SJCRH30 (cell line): ENCODE measurements at regions not wholly inside any gene's neighbourhood (a gene's known extent, or its start where the extent isn't known, plus 50 kb on each side); places are given as distances from the start of the nearest gene placed in this dataset.

Source experiments
- DNase-seq, 2 experiments: peaks; one replicate each; pipeline ENCODE4 v3.0.0-alpha.2; 2015 to 2020
- H3K27ac ChIP-seq: fragments of 250-450 bp; sonication (Bioruptor Pico); 2 replicates; pipeline ENCODE4 v1.5.1; 2020; ENCODE audit warnings: mild to moderate bottlenecking, moderate library complexity
- H3K27me3 ChIP-seq: fragments of 250-450 bp; sonication (Bioruptor Pico); 2 replicates; pipeline ENCODE4 v1.5.1; 2020; ENCODE audit warnings: mild to moderate bottlenecking, moderate library complexity
- H3K36me3 ChIP-seq: fragments of 250-450 bp; sonication (Bioruptor Pico); 2 replicates; pipeline ENCODE4 v1.5.1; 2020; ENCODE audit warnings: mild to moderate bottlenecking, moderate library complexity
- H3K4me1 ChIP-seq: fragments of 250-450 bp; sonication (Bioruptor Pico); 2 replicates; pipeline ENCODE4 v1.5.1; 2020; ENCODE audit warnings: mild to moderate bottlenecking, moderate library complexity
- H3K4me3 ChIP-seq: fragments of 250-450 bp; sonication (Bioruptor Pico); 2 replicates; pipeline ENCODE4 v1.5.1; 2020; ENCODE audit warnings: mild to moderate bottlenecking, moderate library complexity
- H3K9me3 ChIP-seq: fragments of 250-450 bp; sonication (Bioruptor Pico); replicated peaks from 2 replicates; pipeline ENCODE4 v1.5.1; 2020; ENCODE audit warnings: mild to moderate bottlenecking, moderate library complexity

DNA sequence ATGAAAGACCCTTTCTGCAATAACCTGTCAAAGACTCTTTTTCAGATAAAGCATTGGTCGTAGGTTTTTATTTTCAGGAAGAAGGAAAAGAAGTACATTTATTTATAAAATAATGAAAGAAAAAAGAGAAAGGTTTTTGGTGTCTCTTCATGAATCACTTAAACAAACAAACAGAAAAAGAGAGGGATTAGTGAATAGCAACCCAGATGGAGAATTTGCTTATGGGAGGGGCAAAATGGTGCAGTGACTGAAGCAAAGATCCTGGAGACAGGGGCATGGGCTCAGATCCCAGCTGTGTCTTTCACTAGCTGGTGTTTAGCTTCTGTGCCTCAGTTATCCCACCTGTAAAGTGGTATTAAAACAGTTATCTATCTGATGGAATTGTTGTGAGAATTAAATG, 78.6 kb upstream of the PFN2 start:
- no peak overlapping the region for H3K4me3 ChIP-seq
- DNase-seq = no peak
- H3K9me3 ChIP-seq = no peaks in the 10 kb centered on the region
- no peaks in the 10 kb centered on the region for H3K36me3 ChIP-seq
- no peaks in the 10 kb centered on the region for H3K27me3 ChIP-seq
- H3K27ac ChIP-seq = no peak overlapping the region
- H3K4me1 ChIP-seq = no peaks in the 10 kb centered on the region

DNA sequence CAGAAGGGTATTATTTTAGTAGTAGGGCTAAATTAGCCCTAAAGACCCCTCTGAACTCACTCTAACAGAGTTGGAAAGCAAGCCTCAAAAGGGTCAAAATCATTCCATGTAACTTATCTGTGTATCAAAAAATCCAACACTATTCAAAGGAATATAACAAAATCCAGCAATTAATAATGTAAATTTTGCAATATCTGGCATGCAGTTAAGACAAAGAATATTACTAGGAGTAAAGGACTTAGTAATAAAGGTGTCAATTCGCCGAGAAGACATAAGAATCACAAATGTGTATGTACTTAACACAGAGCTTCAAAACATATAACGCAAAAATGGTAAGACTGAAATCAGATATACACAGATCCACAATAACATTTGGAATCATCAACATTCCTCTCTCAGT, 71.2 kb upstream of the PFN2 start:
- H3K27me3 ChIP-seq = no peaks in the 10 kb centered on the region
- H3K4me3 ChIP-seq = no peak overlapping the region
- no peak overlapping the region for H3K27ac ChIP-seq
- no peak for DNase-seq
- peaks cover 3% of the 10 kb centered on the region; the same call in 1 of the 2 replicates for H3K9me3 ChIP-seq
- no peaks in the 10 kb centered on the region for H3K4me1 ChIP-seq
- no peaks in the 10 kb centered on the region for H3K36me3 ChIP-seq

DNA sequence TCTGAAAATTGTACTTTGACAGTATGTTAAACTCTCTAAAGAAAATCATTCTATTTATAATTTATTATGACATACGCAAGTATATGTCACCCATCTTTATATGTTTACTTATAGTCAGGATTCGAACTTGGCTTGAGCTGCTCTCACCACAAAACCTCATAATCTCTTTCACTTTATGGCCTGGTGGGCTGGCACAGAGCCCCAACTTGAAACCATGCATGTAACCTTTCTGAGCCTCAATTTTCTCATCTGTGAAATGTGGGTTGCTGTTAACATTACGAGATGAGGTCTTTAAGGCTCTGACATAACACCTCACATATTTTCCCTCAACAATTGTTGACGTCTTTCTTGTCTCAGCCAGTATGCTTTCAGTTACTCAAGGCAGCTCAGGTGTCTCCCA, 69.4 kb upstream of the PFN2 start:
- no peak for DNase-seq
- Histone ChIP-seq H3K4me3 (no peak overlapping the region), H3K4me1 (no peaks in the 10 kb centered on the region), H3K27me3 (no peaks in the 10 kb centered on the region), H3K36me3 (no peaks in the 10 kb centered on the region), H3K27ac (no peak overlapping the region), H3K9me3 (peaks cover 3% of the 10 kb centered on the region; the same call in 1 of the 2 replicates)

DNA sequence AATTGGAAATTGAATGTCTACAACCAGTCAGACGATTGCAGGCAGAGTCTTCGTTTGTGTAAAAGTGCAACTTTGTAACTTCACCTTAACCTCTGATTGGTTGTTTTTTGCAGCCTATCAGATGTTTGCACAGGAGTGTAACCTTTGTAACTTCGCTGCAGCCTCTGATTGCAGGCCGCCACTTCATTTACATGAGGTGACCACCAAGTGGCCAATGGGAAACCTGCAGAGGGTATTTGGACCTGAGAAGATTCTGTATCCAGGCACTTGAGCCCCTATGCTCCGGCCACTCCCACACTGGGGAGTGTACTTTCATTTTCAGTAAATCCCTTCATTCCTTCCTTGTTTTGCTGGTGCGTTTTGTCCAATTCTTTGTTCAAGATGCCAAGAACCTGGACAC, 68.1 kb upstream of the PFN2 start:
- Histone ChIP-seq H3K36me3 (no peaks in the 10 kb centered on the region), H3K4me1 (no peaks in the 10 kb centered on the region), H3K27ac (no peak overlapping the region), H3K4me3 (no peak overlapping the region), H3K27me3 (no peaks in the 10 kb centered on the region), H3K9me3 (peaks cover 3% of the 10 kb centered on the region; the same call in 1 of the 2 replicates)
- DNase-seq = no peak

DNA sequence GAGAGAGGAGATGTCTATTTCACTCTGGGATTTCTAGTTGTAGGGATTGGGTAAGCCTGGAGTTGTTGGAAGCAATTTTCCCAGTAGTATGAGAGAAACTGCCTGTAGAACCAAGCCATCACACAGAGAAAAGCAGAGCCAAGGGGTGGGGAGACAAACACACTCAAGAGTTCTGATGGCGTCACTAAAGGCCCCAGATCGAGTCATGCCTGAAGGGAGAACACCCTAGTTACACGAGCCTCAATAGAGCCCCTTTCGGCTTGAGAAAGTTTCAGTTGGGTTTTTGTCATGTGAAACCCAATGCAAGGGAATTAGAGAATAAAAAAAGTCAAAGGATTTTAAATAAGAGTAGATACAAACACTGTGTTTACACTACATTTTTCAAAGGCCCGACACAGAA, 66.1 kb upstream of the PFN2 start:
- no peak overlapping the region for H3K27ac ChIP-seq
- H3K4me1 ChIP-seq = no peaks in the 10 kb centered on the region
- H3K36me3 ChIP-seq = no peaks in the 10 kb centered on the region
- DNase-seq = no peak
- no peaks in the 10 kb centered on the region for H3K27me3 ChIP-seq
- peaks cover 2% of the 10 kb centered on the region; the same call in 1 of the 2 replicates for H3K9me3 ChIP-seq
- H3K4me3 ChIP-seq = no peak overlapping the region

DNA sequence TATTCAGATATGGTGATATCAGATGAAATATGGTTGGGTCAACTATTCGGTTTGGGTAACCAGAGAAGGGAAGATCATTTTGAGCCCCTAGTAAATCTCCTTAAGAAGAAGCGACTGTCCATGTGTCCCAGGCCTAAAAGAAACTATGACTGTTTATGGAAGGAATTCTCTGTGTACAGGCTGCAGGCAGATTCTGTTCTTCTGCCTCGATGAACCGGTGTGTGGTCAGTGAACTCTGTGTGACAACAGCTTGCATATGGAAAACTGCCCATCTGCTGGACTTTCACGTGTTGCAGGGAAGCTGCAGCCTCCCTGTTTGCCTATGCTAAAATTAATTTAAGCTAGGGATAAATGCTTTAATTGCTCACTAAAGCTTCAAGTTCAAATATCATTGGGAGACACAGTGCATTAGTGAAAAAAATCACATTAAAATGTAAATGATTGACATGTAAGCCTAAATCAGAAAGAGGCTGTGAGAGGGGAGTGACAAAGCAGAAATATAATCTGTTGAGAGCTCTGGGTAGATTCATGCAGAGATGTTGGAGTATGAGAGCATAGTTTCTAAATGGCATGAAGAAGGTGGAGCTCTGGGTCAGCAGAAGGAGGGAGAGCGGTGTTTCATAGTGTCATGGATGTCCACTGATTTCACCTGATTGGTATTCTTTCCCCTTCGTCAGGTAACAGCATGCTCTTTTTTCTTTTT, 65.4 kb upstream of the PFN2 start:
- no peaks in the 10 kb centered on the region for H3K27me3 ChIP-seq
- H3K27ac ChIP-seq = no peak overlapping the region
- H3K36me3 ChIP-seq = no peaks in the 10 kb centered on the region
- no peak for DNase-seq
- no peak overlapping the region for H3K4me3 ChIP-seq
- H3K9me3 ChIP-seq = no peaks in the 10 kb centered on the region; the same call in 1 of the 2 replicates
- H3K4me1 ChIP-seq = no peaks in the 10 kb centered on the region

DNA sequence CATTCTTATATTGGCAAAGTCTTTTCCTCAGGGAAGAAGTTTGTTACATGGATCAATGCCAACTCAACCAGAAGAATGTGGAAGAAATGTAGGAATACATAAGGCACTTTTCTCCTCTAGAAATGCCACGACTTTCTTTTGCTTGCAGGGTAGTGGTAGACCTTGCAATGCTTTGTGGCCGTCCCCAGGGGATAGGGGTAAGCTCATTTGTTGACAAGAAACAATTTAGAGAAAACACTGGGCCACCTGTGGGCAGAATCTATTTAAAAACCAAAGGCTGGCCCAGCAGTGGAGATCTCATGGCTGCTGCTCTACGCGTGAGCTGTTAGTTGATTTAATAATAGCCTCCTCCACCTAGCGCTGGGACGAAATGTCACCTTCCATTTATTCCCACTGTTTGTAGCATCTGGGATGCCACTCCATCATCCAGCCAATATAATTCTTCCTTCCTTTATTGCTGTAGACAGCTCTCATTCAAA, 64.6 kb upstream of the PFN2 start:
- Histone ChIP-seq H3K36me3 (no peaks in the 10 kb centered on the region), H3K4me1 (no peaks in the 10 kb centered on the region), H3K27ac (no peak overlapping the region), H3K27me3 (no peaks in the 10 kb centered on the region), H3K9me3 (no peaks in the 10 kb centered on the region; the same call in 1 of the 2 replicates), H3K4me3 (no peak overlapping the region)
- no peak for DNase-seq

DNA sequence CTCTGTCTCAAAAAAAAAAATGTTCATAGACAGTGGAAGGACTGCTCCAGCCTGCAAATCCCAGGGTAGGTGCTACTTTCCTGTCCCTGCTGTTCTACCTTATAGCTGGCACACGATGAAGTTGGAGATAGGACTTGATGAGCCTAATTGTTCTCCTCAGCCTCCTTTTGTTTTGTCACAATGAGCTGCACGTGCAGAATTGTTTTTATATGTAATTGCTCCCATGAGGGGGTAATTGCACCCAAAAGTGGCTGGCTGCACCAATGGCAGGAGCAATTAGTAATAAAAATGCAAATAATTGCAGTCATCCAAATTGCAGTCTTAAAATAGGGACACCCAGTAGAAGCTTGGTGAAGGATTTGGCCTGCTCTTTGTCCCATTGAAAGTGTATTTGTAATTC, 63.0 kb upstream of the PFN2 start:
- no peak overlapping the region for H3K4me3 ChIP-seq
- no peak for DNase-seq

DNA sequence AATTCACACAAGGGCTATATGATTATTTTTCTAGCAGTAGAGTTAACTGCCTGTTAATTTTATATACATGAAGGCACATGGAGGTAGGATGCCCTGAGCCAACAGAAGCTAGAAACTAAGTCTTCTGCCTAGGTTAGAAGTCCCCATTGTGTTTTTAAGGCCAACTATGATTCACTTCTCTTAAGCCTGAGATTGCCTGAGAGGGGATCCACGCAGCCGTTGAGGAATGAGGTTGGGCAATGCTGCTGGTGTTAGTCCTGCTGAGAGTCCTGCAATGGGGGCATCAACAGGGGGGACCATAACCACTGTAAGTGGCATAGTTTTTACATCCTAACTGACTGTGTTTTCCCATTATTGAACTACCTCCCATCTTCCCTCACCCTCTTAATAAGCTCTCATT, 60.1 kb upstream of the PFN2 start:
- Histone ChIP-seq H3K4me1 (no peaks in the 10 kb centered on the region), H3K36me3 (no peaks in the 10 kb centered on the region), H3K9me3 (peaks cover 4% of the 10 kb centered on the region; the same call in 1 of the 2 replicates), H3K27me3 (no peaks in the 10 kb centered on the region), H3K27ac (no peak overlapping the region), H3K4me3 (no peak overlapping the region)
- DNase-seq = no peak

More for the DNA sequence above, 63.0 kb upstream of the PFN2 start:
- Histone ChIP-seq H3K27ac (no peak overlapping the region), H3K9me3 (no peaks in the 10 kb centered on the region; the same call in 1 of the 2 replicates), H3K36me3 (no peaks in the 10 kb centered on the region), H3K4me1 (no peaks in the 10 kb centered on the region), H3K27me3 (no peaks in the 10 kb centered on the region)

DNA sequence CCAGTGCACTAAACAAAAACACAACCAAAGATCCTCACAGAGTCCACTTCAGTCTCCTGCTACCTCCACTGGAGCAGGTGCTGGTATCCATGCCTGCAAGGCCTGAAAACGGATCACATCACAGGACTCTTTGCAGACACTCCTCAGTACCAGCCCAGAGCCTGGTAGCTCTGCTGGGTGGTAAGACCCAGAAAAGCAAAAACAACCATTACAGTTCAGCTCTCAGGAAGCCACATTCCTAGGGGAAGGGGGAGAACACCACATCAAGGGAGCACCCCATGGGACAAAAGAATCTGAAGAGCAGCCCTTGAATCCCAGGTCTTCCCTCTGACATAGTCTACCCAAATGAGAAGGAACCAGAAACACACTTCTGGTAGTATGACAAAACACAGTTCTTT, 52.5 kb upstream of the PFN2 start:
- H3K4me1 ChIP-seq = peaks cover 5% of the 10 kb centered on the region; the same call in 1 of the 2 replicates
- no peak overlapping the region for H3K27ac ChIP-seq
- no peaks in the 10 kb centered on the region for H3K27me3 ChIP-seq
- DNase-seq = no peak
- no peaks in the 10 kb centered on the region for H3K36me3 ChIP-seq
- peaks cover 18% of the 10 kb centered on the region for H3K9me3 ChIP-seq
- no peak overlapping the region for H3K4me3 ChIP-seq

DNA sequence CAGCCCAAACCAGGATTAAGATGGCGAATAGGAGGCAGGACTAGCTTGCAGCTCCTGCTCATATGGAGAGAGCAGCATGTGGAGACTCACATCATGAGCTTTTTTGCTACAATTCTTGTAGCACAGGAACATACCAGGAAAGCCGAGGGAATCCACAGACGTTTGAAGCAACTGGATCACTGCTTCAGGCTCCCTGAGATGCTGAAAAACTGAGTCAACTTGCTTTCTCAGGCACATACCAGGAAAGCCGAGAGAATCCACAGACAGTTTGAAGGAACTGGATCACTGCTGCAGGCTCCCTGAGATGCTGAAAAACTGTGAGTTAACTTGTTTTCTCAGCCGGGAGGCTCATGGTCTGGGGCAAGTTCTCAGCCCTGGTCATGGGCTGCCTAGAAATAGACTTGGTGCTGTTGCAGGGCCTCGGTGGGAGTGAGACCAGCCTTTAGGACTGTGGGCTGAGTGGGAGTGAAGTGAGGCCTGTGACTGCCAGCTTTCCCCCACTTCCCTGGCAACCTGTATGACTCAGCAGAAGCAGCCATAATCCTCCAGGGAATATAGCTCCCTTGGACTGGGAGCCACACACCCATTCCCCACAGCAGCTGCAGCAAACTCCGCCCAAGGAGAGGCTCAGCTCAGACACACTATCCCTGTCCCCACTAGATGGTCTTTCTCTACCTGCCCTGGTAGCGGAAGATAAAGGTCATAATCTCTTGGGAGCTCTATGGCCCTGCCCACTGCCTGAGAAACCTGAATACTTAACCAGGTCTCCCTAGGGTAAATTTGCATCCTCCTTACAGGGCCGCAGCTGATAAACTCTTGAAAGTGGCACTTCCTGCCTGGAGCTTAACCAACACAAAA, 51.9 kb upstream of the PFN2 start:
- no peaks in the 10 kb centered on the region for H3K36me3 ChIP-seq
- H3K9me3 ChIP-seq = peaks cover 18% of the 10 kb centered on the region
- H3K27me3 ChIP-seq = no peaks in the 10 kb centered on the region
- peaks cover 5% of the 10 kb centered on the region; the same call in 1 of the 2 replicates for H3K4me1 ChIP-seq
- peak overlapping the region; percentile 45 for H3K27ac ChIP-seq
- peak; percentile 64 to 75 for DNase-seq
- H3K4me3 ChIP-seq = peak overlapping the region; percentile 38

DNA sequence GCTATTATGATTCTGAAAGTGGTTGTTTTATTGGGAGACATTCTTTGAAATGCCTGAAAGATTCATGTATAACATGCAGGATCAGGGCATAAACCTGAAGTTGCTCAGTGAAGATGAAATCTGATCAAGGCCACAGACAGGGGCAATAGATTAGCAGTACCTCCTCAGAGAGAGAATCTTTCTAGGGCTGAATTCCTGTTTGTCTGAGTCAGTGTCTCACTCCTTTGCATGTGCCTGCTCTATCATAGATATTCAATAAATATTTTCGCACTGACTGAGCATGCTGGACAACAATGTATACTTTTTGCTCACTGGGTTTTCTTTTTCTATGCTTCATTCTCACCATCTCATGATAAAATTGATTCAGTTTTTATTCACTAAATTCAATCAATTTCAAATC, 49.8 kb upstream of the PFN2 start:
- H3K27me3 ChIP-seq = no peaks in the 10 kb centered on the region
- no peak for DNase-seq
- H3K27ac ChIP-seq = no peak overlapping the region
- peaks cover 5% of the 10 kb centered on the region; the same call in 1 of the 2 replicates for H3K4me1 ChIP-seq
- peaks cover 14% of the 10 kb centered on the region for H3K9me3 ChIP-seq
- H3K36me3 ChIP-seq = no peaks in the 10 kb centered on the region
- H3K4me3 ChIP-seq = no peak overlapping the region
